KMS-11 (cell line): ENCODE measurements at regions not wholly inside any gene's neighbourhood (a gene's known extent, or its start where the extent isn't known, plus 50 kb on each side); places are given as distances from the start of the nearest gene placed in this dataset.

Source experiments
- H2AFZ ChIP-seq: fragments of 200-600 bp; sonication (generic); 2 replicates; pipeline ENCODE4 v1.6.1; 2016; ENCODE audit warnings: antibody characterized with exemption, mixed run types, low read depth
- H3K27ac ChIP-seq: fragments of 200-600 bp; sonication (generic); 2 replicates; pipeline ENCODE4 v1.6.1; 2016; ENCODE audit warnings: mild to moderate bottlenecking, mixed run types
- H3K27me3 ChIP-seq: fragments of 200-600 bp; sonication (generic); 2 replicates; pipeline ENCODE4 v1.6.1; 2017; ENCODE audit warnings: mild to moderate bottlenecking, low read depth, mixed run types, moderate library complexity; ENCODE audit not compliant: insufficient read depth
- H3K36me3 ChIP-seq: fragments of 200-600 bp; sonication (generic); 2 replicates; pipeline ENCODE4 v1.6.1; 2017; ENCODE audit warnings: mild to moderate bottlenecking, mixed run types; ENCODE audit not compliant: insufficient read depth
- H3K4me1 ChIP-seq: fragments of 200-600 bp; sonication (generic); 2 replicates; pipeline ENCODE4 v1.6.1; 2016; ENCODE audit warnings: mild to moderate bottlenecking, low read depth, mixed run types; ENCODE audit not compliant: poor library complexity, severe bottlenecking
- H3K4me2 ChIP-seq: fragments of 200-600 bp; sonication (generic); 2 replicates; pipeline ENCODE4 v1.7.0; 2016; ENCODE audit warnings: mild to moderate bottlenecking, mixed run types
- H3K4me3 ChIP-seq: fragments of 200-600 bp; sonication (generic); IDR thresholded peaks from 2 replicates; pipeline ENCODE4 v1.6.1; 2017; ENCODE audit warnings: low read depth, low read length, mixed read lengths; ENCODE audit not compliant: insufficient read depth
- H3K79me2 ChIP-seq: fragments of 200-600 bp; sonication (generic); 2 replicates; pipeline ENCODE4 v1.6.1; 2016; ENCODE audit warnings: low read depth, mixed run types; ENCODE audit not compliant: insufficient read depth
- H3K9ac ChIP-seq: fragments of 200-600 bp; sonication (generic); 2 replicates; pipeline ENCODE4 v1.6.1; 2016; ENCODE audit warnings: mild to moderate bottlenecking, mixed run types
- H4K20me1 ChIP-seq: fragments of 200-600 bp; sonication (generic); 2 replicates; pipeline ENCODE4 v1.6.1; 2016; ENCODE audit warnings: mild to moderate bottlenecking, mixed run types; ENCODE audit not compliant: insufficient read depth
- CTCF ChIP-seq: fragments of 200-600 bp; sonication (generic); conservative IDR thresholded peaks from 2 replicates; pipeline ENCODE4 v1.6.1; 2017; ENCODE audit warnings: low read depth, mild to moderate bottlenecking, antibody characterized with exemption, low read length, moderate library complexity, mixed read lengths

GRCh38 chr6:49030251-49031020 is 432.6 kb downstream of the MMUT start:
- TF ChIP-seq CTCF, result no peak
- no peaks in the 10 kb centered on the region for H3K79me2 ChIP-seq
- no peak overlapping the region for H3K4me2 ChIP-seq
- H3K27ac ChIP-seq, result no peak overlapping the region
- no peak overlapping the region for H3K4me3 ChIP-seq
- H3K4me1 ChIP-seq, result no peaks in the 10 kb centered on the region
- H3K36me3 ChIP-seq, result no peaks in the 10 kb centered on the region
- no peak overlapping the region for H2AFZ ChIP-seq
- H3K27me3 ChIP-seq, result no peaks in the 10 kb centered on the region
- H3K9ac ChIP-seq, result no peak overlapping the region
- H4K20me1 ChIP-seq, result no peaks in the 10 kb centered on the region

GRCh38 chr6:49027644-49028043 is 435.4 kb downstream of the MMUT start:
- Histone ChIP-seq H3K4me3 (no peak overlapping the region), H3K4me1 (no peaks in the 10 kb centered on the region), H2AFZ (no peak overlapping the region), H3K79me2 (no peaks in the 10 kb centered on the region), H3K27ac (no peak overlapping the region), H3K27me3 (no peaks in the 10 kb centered on the region), H4K20me1 (no peaks in the 10 kb centered on the region), H3K9ac (no peak overlapping the region), H3K36me3 (no peaks in the 10 kb centered on the region), H3K4me2 (no peak overlapping the region)
- TF ChIP-seq CTCF, result no peak

GRCh38 chr6:49025273-49026240 is 437.5 kb downstream of the MMUT start:
- no peak for TF ChIP-seq CTCF
- Histone ChIP-seq H3K9ac (no peak overlapping the region), H3K27ac (no peak overlapping the region), H3K4me1 (no peaks in the 10 kb centered on the region), H3K36me3 (no peaks in the 10 kb centered on the region), H2AFZ (no peak overlapping the region), H3K79me2 (no peaks in the 10 kb centered on the region), H3K4me3 (no peak overlapping the region), H3K4me2 (no peak overlapping the region), H4K20me1 (no peaks in the 10 kb centered on the region), H3K27me3 (no peaks in the 10 kb centered on the region)

- TF ChIP-seq CTCF, result no peak
- no peak overlapping the region for H3K4me2 ChIP-seq
- no peak overlapping the region for H3K4me3 ChIP-seq
- no peaks in the 10 kb centered on the region for H3K27me3 ChIP-seq
- H3K79me2 ChIP-seq, result no peaks in the 10 kb centered on the region
- H2AFZ ChIP-seq, result no peak overlapping the region
- no peaks in the 10 kb centered on the region for H4K20me1 ChIP-seq
- no peaks in the 10 kb centered on the region for H3K36me3 ChIP-seq
- H3K27ac ChIP-seq, result no peak overlapping the region
- no peaks in the 10 kb centered on the region for H3K4me1 ChIP-seq
- H3K9ac ChIP-seq, result no peak overlapping the region
These were observed 458.3 kb downstream of the MMUT start for GRCh38 chr6:49004801-49005200.
